T-helper 1 cell treated with Interleukin-12 subunit alpha and Interleukin-12 subunit beta and Interleukin-4 antibody, amounts not matched to agents 30 μg/mL and 1 μg/mL, for 36 hours (primary cell): ENCODE measurements at regions not wholly inside any gene's neighbourhood (a gene's known extent, or its start where the extent isn't known, plus 50 kb on each side); places are given as distances from the start of the nearest gene placed in this dataset.
"Not testable (repeated sequence)": the region's sequence is repeated elsewhere in the genome, so short reads cannot be mapped to it uniquely, and the experiment has no call there.

Experiments used
- H3K27ac Mint-ChIP-seq: one replicate; pipeline ENCODE4 v1.8.0; 2021; ENCODE audit warnings: mild to moderate bottlenecking, mixed read lengths
- H3K27me3 Mint-ChIP-seq: one replicate; pipeline ENCODE4 v1.8.0; 2021; ENCODE audit warnings: low read depth, mixed read lengths
- H3K36me3 Mint-ChIP-seq: one replicate; pipeline ENCODE4 v1.8.0; 2021; ENCODE audit warnings: low read depth, mixed read lengths
- H3K4me1 Mint-ChIP-seq: one replicate; pipeline ENCODE4 v1.8.0; 2021; ENCODE audit warnings: low read depth, mixed read lengths
- H3K4me3 Mint-ChIP-seq: one replicate; pipeline ENCODE4 v1.8.0; 2021; ENCODE audit warnings: mild to moderate bottlenecking, moderate library complexity, mixed read lengths
- H3K9me3 Mint-ChIP-seq: one replicate; pipeline ENCODE4 v1.8.0; 2021; ENCODE audit warnings: mixed read lengths

GRCh38 chr13:97544971-97545499 lies 111.1 kb downstream of the RAP2A start:
- not testable (repeated sequence) for H3K9me3 Mint-ChIP-seq, H3K4me1 Mint-ChIP-seq, H3K36me3 Mint-ChIP-seq, H3K4me3 Mint-ChIP-seq, H3K27me3 Mint-ChIP-seq, H3K27ac Mint-ChIP-seq

DNA sequence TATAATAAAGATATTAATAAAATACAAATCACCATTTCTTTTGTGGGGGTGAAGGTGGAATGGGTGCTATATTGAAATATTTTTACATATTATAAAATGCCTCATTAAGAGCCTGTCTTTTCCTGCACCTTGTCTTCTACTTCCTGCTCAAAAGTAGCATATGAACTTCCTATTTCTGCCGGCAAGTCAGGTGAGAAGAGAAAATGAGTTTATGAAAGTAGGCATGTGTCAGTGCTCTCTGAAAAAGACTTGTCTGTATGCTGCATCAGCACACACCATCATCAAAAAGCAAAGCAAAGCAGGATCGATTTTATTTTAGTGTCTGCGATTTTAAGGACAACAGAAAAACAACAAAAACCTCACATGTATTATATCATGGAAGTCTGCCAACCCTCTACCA lies 114.2 kb downstream of the RAP2A start:
- no peaks in the 10 kb centered on the region for H3K27me3 Mint-ChIP-seq
- H3K4me1 Mint-ChIP-seq = no peaks in the 10 kb centered on the region
- no peaks in the 10 kb centered on the region for H3K9me3 Mint-ChIP-seq
- H3K27ac Mint-ChIP-seq = no peak overlapping the region
- no peak overlapping the region for H3K4me3 Mint-ChIP-seq
- no peaks in the 10 kb centered on the region for H3K36me3 Mint-ChIP-seq

DNA sequence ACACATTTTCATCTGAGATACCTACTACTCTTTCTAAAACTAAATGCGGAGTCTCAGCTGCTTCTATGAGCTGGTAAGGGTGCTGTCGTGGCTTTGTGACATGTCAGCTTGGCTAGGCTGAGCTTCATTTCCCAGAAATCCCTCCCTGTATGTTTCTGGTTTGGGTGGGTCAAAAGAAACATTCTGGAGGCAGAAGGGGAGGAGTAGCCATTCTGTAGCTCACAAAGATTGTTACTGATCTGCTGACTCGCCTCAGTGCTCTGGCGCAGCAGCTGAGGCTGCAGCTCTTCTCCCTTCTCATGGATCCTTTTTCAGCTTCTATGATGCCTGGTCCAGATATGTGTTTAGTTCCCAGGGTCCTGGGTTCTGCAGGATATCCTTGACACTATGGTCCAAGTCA lies 114.7 kb downstream of the RAP2A start:
- Mint-ChIP-seq H3K4me3 (no peak overlapping the region), H3K27me3 (no peaks in the 10 kb centered on the region), H3K4me1 (no peaks in the 10 kb centered on the region), H3K27ac (no peak overlapping the region), H3K36me3 (no peaks in the 10 kb centered on the region), H3K9me3 (no peaks in the 10 kb centered on the region)

DNA sequence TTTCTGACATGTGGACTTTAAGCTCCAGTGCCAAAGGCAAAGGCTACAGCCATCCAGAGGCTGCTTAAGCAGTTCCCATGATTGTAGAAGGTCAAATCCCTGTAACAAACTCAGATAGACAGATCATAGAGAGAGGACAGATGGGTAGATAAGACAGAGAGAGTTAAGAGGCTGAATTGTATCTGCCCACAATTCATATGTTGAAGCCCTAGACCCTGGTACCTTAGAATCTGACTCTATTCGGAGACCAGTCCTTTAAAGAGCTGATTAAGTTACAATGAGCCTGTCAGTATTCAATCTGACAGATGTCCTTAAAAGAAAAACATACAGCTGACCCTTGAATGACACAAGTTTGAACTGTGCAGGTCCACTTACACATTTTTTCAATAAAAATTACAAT lies 115.2 kb downstream of the RAP2A start:
- Mint-ChIP-seq H3K4me3 (no peak overlapping the region), H3K36me3 (no peaks in the 10 kb centered on the region), H3K4me1 (no peaks in the 10 kb centered on the region), H3K9me3 (no peaks in the 10 kb centered on the region), H3K27ac (no peak overlapping the region), H3K27me3 (no peaks in the 10 kb centered on the region)

GRCh38 chr13:97554496-97554895 lies 120.5 kb downstream of the RAP2A start:
- Mint-ChIP-seq H3K27ac (no peak overlapping the region), H3K4me3 (no peak overlapping the region), H3K4me1 (no peaks in the 10 kb centered on the region), H3K27me3 (peaks cover 4% of the 10 kb centered on the region), H3K36me3 (no peaks in the 10 kb centered on the region), H3K9me3 (no peaks in the 10 kb centered on the region)

DNA sequence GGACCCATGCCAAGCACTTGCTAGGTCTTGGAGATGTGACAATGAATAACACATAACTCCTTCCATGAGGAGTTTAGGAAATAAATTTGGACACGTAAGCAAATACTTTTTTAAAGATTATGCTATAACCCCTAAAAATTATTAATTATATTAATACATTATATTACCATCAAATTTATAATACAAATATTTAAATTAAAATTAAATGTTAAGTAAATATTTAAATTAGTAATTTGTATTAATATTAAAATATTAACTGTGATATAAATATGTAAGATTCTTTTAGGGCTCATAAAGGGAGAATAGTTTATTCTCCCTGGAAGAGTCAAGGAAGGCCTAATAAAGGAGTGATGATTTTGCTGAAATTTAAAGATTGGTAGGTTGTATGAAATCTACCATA lies 121.1 kb downstream of the RAP2A start:
- H3K4me1 Mint-ChIP-seq = no peaks in the 10 kb centered on the region
- no peaks in the 10 kb centered on the region for H3K9me3 Mint-ChIP-seq
- no peak overlapping the region for H3K27ac Mint-ChIP-seq
- H3K27me3 Mint-ChIP-seq = peaks cover 4% of the 10 kb centered on the region
- H3K36me3 Mint-ChIP-seq = no peaks in the 10 kb centered on the region
- H3K4me3 Mint-ChIP-seq = no peak overlapping the region

DNA sequence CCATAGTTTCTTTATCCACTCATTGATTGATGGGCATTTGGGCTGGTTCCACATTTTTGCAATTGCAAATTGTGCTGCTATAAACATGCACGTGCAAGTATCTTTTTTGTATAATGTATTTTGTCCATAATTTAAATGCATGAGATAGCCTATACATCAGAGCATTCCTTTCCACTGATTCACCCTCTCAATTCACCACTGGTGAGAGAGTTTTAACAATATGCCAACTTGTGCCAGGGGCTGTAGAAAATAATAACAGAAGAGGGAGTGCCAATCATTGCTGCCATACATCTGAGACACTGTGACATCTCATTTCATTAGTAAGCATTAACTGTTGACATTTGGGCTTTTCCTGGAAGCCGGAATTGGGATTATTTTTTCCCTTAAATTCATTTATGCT lies 125.1 kb downstream of the RAP2A start:
- no peak overlapping the region for H3K27ac Mint-ChIP-seq

DNA sequence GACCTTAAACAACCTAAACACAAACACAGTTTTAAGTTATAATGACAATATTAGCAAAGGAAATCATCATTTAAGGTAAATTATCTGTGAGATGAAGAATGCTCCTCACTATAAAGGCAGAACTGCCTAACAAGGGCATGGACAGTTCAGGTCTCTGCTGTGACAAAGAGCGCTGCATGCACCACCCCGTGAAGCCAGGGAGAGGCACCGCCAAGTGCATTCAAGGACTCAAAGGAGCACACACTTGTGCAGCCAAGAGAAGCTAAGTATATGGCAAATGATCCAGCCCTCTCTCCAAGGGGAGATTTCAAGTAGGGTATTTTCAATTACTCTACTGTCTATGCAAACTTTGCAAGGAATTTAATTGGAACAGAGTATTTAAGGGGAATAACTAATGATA lies 126.0 kb downstream of the RAP2A start:
- Mint-ChIP-seq H3K4me3 (no peak overlapping the region), H3K27me3 (peaks cover 4% of the 10 kb centered on the region), H3K27ac (no peak overlapping the region)

More for the DNA sequence above, 125.1 kb downstream of the RAP2A start:
- Mint-ChIP-seq H3K9me3 (no peaks in the 10 kb centered on the region), H3K4me3 (no peak overlapping the region), H3K27me3 (peaks cover 4% of the 10 kb centered on the region), H3K4me1 (no peaks in the 10 kb centered on the region), H3K36me3 (no peaks in the 10 kb centered on the region)

DNA sequence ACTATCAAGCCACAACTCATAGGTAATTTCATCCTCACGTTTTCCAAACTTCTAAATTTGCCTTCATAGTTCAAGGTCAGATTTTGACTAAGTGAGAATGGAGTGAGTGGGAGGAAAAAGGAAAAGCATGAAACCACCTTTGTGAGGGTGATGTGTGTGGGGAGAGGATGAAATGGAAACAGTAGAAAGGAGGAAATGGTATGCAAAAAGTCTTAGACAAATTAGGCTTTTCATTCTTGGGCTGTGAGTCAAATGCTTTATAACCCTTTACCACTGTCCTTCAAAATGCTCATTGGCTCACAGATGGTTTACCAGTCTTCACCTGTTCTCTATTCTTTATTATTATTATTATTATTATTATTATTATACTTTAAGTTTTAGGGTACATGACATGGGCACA lies 127.2 kb downstream of the RAP2A start:
- H3K27ac Mint-ChIP-seq = no peak overlapping the region
- H3K27me3 Mint-ChIP-seq = peaks cover 4% of the 10 kb centered on the region
- no peaks in the 10 kb centered on the region for H3K36me3 Mint-ChIP-seq
- no peak overlapping the region for H3K4me3 Mint-ChIP-seq
- H3K4me1 Mint-ChIP-seq = no peaks in the 10 kb centered on the region
- no peaks in the 10 kb centered on the region for H3K9me3 Mint-ChIP-seq

More for the DNA sequence above, 126.0 kb downstream of the RAP2A start:
- no peaks in the 10 kb centered on the region for H3K36me3 Mint-ChIP-seq
- H3K4me1 Mint-ChIP-seq = no peaks in the 10 kb centered on the region
- no peaks in the 10 kb centered on the region for H3K9me3 Mint-ChIP-seq

- Mint-ChIP-seq H3K27ac (no peak overlapping the region), H3K4me3 (no peak overlapping the region), H3K36me3 (no peaks in the 10 kb centered on the region), H3K27me3 (peaks cover 4% of the 10 kb centered on the region), H3K9me3 (no peaks in the 10 kb centered on the region), H3K4me1 (no peaks in the 10 kb centered on the region)
Measured at GRCh38 chr13:97562962-97563361, 129.0 kb downstream of the RAP2A start.

DNA sequence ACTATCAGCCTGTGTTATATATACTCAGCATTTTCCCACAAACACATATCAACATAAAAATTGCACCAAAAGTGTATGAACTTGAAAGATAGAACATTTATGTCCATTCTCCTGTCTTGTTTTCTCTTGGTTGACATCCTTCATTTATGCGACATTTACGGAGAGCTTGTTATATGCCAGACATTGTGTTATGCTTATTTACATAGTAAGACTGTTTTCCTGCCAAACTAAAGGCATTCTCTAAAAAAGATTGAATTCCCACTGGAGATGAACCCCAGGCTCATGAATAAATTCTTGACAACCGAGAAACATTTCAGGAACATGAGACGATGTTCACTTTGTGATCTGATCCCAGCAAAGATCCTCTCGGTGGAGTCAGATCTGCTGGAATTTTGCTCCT lies 131.0 kb downstream of the RAP2A start:
- Mint-ChIP-seq H3K4me1 (no peaks in the 10 kb centered on the region), H3K27ac (no peak overlapping the region), H3K9me3 (no peaks in the 10 kb centered on the region), H3K27me3 (peaks cover 4% of the 10 kb centered on the region), H3K4me3 (no peak overlapping the region), H3K36me3 (no peaks in the 10 kb centered on the region)

DNA sequence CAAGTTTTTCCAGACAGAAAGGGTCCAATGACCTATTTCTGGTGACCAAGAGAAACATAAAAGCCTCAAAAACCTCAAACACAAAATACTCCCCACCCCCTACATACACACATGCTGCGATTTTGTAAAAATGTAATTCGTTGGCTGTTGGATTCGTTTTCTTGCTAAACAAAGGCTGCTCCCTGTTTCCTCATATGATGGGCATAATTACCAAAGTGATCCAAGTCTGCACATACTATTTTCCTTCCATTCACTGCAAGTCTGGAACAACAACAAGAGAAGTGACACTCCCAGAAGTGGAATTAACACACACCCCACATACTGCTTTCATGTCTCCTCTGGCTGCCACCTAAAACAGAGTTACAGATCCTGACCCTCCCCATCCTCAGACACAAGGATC lies 131.9 kb downstream of the RAP2A start:
- no peaks in the 10 kb centered on the region for H3K36me3 Mint-ChIP-seq
- H3K9me3 Mint-ChIP-seq = no peaks in the 10 kb centered on the region
- no peak overlapping the region for H3K4me3 Mint-ChIP-seq
- peaks cover 4% of the 10 kb centered on the region for H3K27me3 Mint-ChIP-seq
- H3K4me1 Mint-ChIP-seq = no peaks in the 10 kb centered on the region
- no peak overlapping the region for H3K27ac Mint-ChIP-seq

GRCh38 chr13:97566907-97567306 lies 132.9 kb downstream of the RAP2A start:
- H3K4me1 Mint-ChIP-seq = no peaks in the 10 kb centered on the region
- H3K36me3 Mint-ChIP-seq = no peaks in the 10 kb centered on the region
- no peak overlapping the region for H3K4me3 Mint-ChIP-seq
- H3K27me3 Mint-ChIP-seq = peaks cover 4% of the 10 kb centered on the region
- no peaks in the 10 kb centered on the region for H3K9me3 Mint-ChIP-seq
- no peak overlapping the region for H3K27ac Mint-ChIP-seq

DNA sequence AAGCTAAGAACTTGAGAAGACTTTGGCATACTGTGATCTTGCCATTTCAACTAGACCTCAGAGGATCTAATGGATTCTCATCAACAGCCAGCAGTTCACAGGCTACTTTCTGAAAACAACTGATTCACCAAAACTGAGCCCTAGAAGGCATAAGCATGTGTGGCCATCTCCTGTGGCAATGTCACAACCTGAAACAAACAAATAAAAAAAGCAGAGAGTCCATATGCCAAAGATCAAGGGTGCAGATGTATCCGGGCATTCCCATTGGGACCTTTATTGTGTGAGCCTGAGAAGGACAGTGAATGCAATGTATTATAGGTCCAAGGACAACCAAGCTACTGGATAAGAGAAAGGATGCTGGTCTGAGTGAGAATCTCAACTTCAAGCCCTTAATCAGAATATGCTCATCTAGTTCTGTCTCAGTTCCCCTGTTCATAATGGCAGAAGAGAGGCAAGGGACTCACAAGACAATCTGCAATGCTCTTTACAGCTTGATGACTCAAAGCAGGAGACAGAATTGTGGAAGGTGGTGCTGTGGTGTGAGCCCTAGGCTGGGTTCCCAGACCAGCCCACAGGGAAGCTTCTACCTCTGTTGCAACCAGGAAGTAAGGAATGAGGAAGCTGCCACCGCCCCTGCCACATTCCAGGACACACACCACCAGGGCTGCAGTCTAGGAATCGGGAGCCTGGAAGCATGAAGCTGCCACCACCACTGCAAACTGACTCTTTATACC lies 133.7 kb downstream of the RAP2A start:
- no peak overlapping the region for H3K27ac Mint-ChIP-seq
- no peaks in the 10 kb centered on the region for H3K9me3 Mint-ChIP-seq
- H3K36me3 Mint-ChIP-seq = no peaks in the 10 kb centered on the region
- H3K4me3 Mint-ChIP-seq = no peak overlapping the region
- no peaks in the 10 kb centered on the region for H3K4me1 Mint-ChIP-seq
- peaks cover 4% of the 10 kb centered on the region for H3K27me3 Mint-ChIP-seq

DNA sequence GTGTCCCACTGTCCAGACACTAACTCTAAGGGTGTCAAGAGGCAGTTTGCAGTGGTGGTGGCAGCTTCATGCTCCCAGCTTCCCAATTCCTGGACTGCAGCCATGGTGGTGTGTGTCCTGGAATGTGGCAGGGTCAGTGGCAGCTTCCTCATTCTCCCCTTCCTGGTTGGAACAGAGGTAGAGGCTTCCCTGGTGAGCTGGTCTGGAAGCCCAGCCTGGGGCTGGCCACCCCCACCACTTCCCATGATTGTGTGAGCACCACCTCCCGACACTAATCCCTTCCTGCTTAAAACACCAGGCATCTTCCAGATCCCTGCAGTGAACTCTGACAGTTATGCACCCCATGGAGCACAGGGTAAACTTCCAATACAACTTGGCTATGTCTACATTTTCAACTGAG lies 134.9 kb downstream of the RAP2A start:
- H3K36me3 Mint-ChIP-seq = no peaks in the 10 kb centered on the region
- no peaks in the 10 kb centered on the region for H3K9me3 Mint-ChIP-seq
- no peak overlapping the region for H3K4me3 Mint-ChIP-seq
- H3K27me3 Mint-ChIP-seq = peaks cover 4% of the 10 kb centered on the region
- no peaks in the 10 kb centered on the region for H3K4me1 Mint-ChIP-seq
- H3K27ac Mint-ChIP-seq = no peak overlapping the region

- no peaks in the 10 kb centered on the region for H3K9me3 Mint-ChIP-seq
- H3K4me1 Mint-ChIP-seq = no peaks in the 10 kb centered on the region
- no peak overlapping the region for H3K4me3 Mint-ChIP-seq
- H3K36me3 Mint-ChIP-seq = no peaks in the 10 kb centered on the region
- H3K27me3 Mint-ChIP-seq = peaks cover 4% of the 10 kb centered on the region
- no peak overlapping the region for H3K27ac Mint-ChIP-seq
Measured at GRCh38 chr13:97569841-97570240, 135.9 kb downstream of the RAP2A start.
